RKO (cell line): ENCODE measurements at regions not wholly inside any gene's neighbourhood (a gene's known extent, or its start where the extent isn't known, plus 50 kb on each side); places are given as distances from the start of the nearest gene placed in this dataset.

Source experiments
- DNase-seq: peaks from one replicate; pipeline ENCODE4 v3.0.0-alpha.2; 2016; ENCODE audit warnings: low spot score

- no peak for DNase-seq
Measured at GRCh38 chr19:30743702-30744101, 371.5 kb downstream of the ZNF536 start.

- DNase-seq: no peak
Measured at GRCh38 chr19:30743011-30743410, 370.8 kb downstream of the ZNF536 start.

DNA sequence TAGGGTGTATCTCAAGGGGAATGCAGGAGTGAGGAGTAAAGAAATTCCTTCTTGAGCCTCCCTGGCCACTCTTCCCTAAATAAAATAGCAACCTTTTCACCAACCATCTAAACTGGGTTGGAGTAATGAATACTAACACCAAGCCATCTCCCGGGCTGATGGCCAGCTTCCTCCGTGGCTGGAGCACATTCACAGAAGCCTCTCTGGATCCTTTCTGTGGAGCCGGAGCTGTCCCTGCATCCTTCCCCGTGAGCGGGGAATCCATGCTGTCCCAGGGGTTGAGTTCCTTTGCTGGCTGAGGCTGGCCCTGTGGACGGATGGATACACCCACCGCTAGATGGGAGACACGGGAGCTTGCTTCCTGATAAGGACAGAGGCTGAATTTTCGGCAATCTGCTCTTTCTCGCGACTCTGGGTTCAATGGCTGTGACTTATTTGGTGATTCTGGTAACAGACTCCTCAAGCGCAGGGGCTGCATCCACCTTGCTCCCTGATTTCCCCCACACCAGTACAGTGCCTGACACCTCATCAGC lies 370.3 kb downstream of the ZNF536 start:
- no peak for DNase-seq

- no peak for DNase-seq
Measured at GRCh38 chr19:30741566-30741965, 369.4 kb downstream of the ZNF536 start.

GRCh38 chr19:30739394-30739793 lies 367.2 kb downstream of the ZNF536 start:
- DNase-seq: no peak

DNA sequence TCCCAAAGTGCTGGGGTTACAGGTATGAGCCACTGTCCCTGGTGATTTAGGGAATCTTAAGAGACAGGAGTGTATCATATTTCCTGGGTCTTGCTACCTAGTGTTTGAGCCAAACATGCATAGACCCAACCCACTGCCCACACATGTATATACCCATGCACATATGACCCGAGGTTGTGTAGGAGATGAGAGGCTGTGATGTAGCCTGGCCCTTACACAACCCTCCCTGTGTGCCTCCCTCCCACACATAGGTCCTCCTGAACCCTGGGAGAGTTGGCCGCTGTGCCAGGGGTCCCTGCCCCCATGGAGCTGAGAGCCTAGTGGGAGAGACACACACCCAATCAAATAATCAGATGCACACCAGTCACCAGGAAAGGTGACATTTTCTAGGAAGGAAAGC lies 365.9 kb downstream of the ZNF536 start:
- DNase-seq: no peak

DNA sequence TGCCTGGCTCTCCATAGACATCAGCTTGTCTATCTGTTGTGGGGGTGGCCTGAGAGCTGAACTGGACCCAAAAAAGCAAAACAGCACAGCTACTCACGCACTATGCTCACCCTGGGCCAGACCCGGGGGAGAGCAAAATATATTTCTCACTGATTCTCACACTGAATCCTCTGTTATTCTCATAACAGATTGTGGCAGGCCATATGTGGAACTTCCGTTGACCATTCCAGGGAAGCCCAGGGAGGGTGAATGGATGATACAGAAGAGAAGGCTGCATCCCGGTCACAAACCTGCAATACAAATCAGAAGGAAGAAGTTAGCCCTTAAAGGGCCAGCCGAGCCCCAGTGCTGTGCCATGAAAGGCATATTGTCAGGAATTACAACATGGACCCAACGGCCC lies 362.5 kb downstream of the ZNF536 start:
- no peak for DNase-seq

DNA sequence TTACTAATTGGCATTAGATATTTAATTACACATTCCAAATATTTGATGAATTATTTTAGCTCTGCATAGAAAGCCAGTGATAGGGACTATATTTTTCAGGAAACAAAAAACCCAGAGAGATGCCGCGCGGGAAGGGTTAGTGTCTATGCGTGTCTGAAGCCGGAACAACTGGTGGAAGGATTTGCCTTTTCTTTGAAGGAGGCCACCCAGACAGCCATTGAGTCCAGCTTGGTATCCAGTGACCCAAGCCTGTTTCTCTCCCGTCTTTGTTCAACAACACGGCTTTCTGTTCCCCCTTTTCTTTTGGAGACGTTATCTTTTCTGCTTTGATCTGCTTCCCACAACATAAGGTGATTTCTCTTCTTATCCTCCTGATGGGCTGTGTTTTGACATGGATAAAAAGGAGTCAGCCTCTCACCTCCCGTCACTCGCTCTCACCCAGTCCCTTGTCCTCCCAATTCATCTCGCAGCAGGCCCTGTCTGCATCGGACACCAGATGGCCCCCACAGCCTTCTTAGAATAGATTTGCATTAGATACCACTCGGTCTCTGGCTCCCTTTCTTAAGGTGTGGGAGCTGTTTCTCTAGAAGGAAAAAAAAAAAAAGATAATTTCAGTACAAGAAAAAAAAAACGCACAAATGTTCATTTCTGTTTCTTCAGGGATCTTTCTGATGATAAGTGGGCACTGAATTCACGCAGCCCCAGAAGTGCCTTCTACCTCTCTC lies 361.8 kb downstream of the ZNF536 start:
- DNase-seq: no peak

GRCh38 chr19:30731591-30731990 lies 359.4 kb downstream of the ZNF536 start:
- DNase-seq: no peak

GRCh38 chr19:30729451-30729850 lies 357.3 kb downstream of the ZNF536 start:
- no peak for DNase-seq

GRCh38 chr19:30722761-30723160 lies 350.6 kb downstream of the ZNF536 start:
- no peak for DNase-seq

GRCh38 chr19:30722186-30722585 lies 350.0 kb downstream of the ZNF536 start:
- DNase-seq: no peak

DNA sequence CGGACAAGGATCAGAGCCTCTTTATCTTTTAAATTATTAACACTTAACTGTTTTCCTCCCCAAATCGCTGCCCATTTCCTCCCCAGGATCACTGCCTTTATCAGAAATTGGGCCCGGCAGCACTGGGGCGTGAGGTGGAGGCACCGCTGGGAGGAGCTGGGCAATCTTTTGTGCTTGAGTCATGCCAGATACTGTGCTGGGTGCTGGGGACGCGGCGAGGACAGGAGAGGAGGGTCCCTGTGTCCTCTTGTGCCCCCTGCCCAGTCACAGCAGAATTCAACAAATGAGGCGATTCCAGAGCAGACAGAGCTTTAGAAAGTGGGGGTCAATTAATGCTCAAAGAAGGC lies 347.8 kb downstream of the ZNF536 start:
- DNase-seq: no peak

- DNase-seq: no peak
Measured at GRCh38 chr19:30719189-30719998, 347.2 kb downstream of the ZNF536 start.

- no peak for DNase-seq
Measured at GRCh38 chr19:30718707-30719106, 346.5 kb downstream of the ZNF536 start.

DNA sequence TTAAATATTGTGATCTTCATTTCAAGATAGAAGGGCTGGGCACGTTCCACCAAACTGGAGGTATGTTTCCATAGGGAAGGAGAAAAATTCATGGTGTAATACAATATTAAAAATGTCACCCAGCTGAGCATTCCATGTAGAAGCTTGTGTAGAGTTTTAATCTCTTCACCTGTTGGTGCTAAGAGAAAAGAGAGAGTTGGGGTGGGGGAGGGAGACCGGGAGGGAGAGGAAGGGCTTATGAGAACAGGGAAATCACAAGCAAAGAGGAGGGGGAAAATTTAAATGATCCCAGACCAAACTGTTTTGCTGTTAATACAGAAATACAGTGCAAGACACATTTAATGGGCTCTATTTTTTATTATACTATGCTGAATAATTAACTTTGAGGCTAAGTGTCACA lies 345.8 kb downstream of the ZNF536 start:
- DNase-seq: no peak

GRCh38 chr19:30717381-30717780 lies 345.2 kb downstream of the ZNF536 start:
- DNase-seq: no peak

DNA sequence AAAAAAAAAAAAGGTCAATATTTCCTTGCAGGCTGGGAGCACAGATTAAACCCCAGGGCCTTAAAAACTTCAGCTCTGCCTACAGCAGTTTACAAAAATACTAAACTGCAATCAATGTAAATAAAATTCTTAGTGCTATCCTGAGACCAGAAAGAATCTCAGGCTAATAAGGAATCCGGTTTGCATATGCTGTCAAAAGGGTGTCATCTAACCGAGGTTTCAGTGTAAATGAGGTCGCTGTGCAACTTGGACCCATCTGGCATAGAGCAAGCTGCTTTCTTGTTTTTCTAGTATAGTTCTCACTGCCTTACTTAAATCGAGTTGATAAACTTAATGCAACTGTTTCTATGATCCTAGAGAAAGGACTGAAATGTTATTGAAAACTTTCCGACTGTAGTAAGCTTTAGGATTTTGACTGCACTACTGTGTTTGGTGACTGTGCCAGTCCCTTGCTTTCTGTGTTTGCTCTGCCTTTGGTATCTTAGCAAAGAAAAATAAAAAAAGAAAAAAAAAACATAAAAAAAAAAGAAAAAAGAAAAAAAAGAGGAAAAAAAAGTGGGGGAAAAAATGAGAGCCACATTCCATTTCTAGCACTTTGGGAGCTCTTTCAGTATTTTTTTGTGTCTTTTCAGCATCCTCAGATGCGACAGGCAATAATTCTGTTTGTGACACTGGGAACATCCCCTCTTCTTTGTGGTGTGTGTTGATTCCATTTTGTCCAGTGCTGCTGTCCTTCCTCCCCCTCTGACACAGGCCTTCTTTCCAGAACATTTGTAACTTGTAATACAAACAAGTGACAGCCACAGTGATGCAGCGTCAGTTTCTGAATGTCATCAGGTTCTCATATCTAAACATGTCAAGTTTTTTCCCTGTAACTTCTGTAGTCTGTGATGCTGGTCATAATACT lies 340.5 kb downstream of the ZNF536 start:
- DNase-seq: no peak

DNA sequence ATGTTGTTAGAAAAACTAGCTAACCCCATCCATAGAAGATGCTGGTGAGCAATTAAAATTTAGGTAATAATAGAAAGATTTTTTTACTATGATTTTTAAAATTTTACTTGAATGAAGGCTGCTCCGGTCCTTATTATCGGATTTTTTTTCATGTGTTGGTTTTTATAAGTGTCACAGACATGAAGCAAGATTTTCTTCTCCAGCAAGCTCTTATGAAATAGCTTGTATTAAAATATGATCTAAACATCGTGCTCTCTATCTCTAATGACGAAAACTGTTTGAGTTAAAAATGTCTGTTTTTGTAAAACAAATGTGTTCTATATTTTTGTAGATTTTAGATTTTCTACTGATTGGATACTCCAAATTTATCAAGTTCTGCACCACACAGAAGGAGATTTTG lies 339.6 kb downstream of the ZNF536 start:
- no peak for DNase-seq

DNA sequence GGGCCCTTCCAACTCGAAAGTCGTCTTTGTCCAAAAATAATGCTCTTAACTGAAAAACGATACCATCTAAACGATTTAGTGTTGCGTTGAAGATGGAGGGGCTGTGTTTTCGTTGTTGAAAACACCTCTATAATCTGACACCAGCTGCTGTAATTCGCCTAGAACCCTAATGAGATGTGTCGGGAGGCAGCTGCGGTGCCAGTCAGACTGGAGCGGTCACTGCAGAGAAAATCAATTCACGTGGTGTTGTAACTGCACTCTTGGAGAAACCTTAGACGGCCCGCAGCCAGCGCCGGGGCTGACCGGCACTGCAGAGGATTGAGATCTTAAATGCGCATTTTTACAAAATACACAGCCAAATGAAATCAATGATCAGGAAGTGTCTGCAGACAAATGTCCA lies 339.1 kb downstream of the ZNF536 start:
- no peak for DNase-seq

- DNase-seq: no peak
Measured at GRCh38 chr19:30710721-30711120, 338.5 kb downstream of the ZNF536 start.

- no peak for DNase-seq
Measured at GRCh38 chr19:30708416-30709178, 336.4 kb downstream of the ZNF536 start.
